Trophoblast cell (in vitro differentiated cells and primary cell): ENCODE measurements at regions not wholly inside any gene's neighbourhood (a gene's known extent, or its start where the extent isn't known, plus 50 kb on each side); places are given as distances from the start of the nearest gene placed in this dataset.

Source experiments
- DNase-seq, 2 donors: peaks; one replicate each; pipeline ENCODE4 v3.0.0-alpha.2; 2016
- H2AFZ ChIP-seq: 2 replicates; pipeline ENCODE4 v1.6.1; 2013; ENCODE audit warnings: low read length, moderate library complexity, mild to moderate bottlenecking; ENCODE audit not compliant: insufficient read depth, poor library complexity
- H2AK5ac ChIP-seq: 2 replicates; pipeline ENCODE4 v1.6.1; 2013; ENCODE audit warnings: mild to moderate bottlenecking, low read length
- H2BK120ac ChIP-seq: 2 replicates; pipeline ENCODE4 v1.6.1; 2013; ENCODE audit warnings: low read length, mild to moderate bottlenecking, moderate library complexity; ENCODE audit not compliant: insufficient read depth, poor library complexity
- H2BK12ac ChIP-seq: 2 replicates; pipeline ENCODE4 v1.6.1; 2013; ENCODE audit warnings: mild to moderate bottlenecking, low read length, moderate library complexity
- H2BK5ac ChIP-seq: 2 replicates; pipeline ENCODE4 v1.6.1; 2013; ENCODE audit warnings: low read length, low read depth, moderate library complexity, mild to moderate bottlenecking; ENCODE audit not compliant: poor library complexity
- H3K14ac ChIP-seq: 2 replicates; pipeline ENCODE4 v1.6.1; 2013; ENCODE audit warnings: mild to moderate bottlenecking, low read length
- H3K18ac ChIP-seq: 2 replicates; pipeline ENCODE4 v1.6.1; 2013; ENCODE audit warnings: mild to moderate bottlenecking, low read length
- H3K23ac ChIP-seq: 2 replicates; pipeline ENCODE4 v1.6.1; 2013; ENCODE audit warnings: low read length
- H3K27ac ChIP-seq: 2 replicates; pipeline ENCODE4 v1.5.1; 2013; ENCODE audit warnings: low read depth, mild to moderate bottlenecking, inconsistent platforms, low read length, moderate library complexity
- H3K27me3 ChIP-seq: 2 replicates; pipeline ENCODE4 v1.6.1; 2013; ENCODE audit warnings: inconsistent platforms, mild to moderate bottlenecking, low read length, moderate library complexity; ENCODE audit not compliant: insufficient read depth
- H3K36me3 ChIP-seq, 2 experiments: 1 replicate in 1 of 2; 2 replicates in 1 of 2; pipeline ENCODE4 v1.6.1; 2013; ENCODE audit warnings: low read length in 2 of 2, mild to moderate bottlenecking in 2 of 2, moderate library complexity in 1 of 2; ENCODE audit not compliant: insufficient read depth in 2 of 2, control insufficient read depth in 1 of 2
- H3K4ac ChIP-seq: 2 replicates; pipeline ENCODE4 v1.6.1; 2013; ENCODE audit warnings: low read depth, mild to moderate bottlenecking, low read length, moderate library complexity
- H3K4me1 ChIP-seq, 2 experiments: 1 replicate in 1 of 2; 2 replicates in 1 of 2; pipeline ENCODE4 v1.6.1; 2013; ENCODE audit warnings: low read length in 2 of 2, mild to moderate bottlenecking in 2 of 2, moderate library complexity in 1 of 2; ENCODE audit not compliant: insufficient read depth in 2 of 2, control insufficient read depth in 1 of 2
- H3K4me2 ChIP-seq: 2 replicates; pipeline ENCODE4 v1.6.1; 2013; ENCODE audit warnings: inconsistent platforms, mild to moderate bottlenecking, low read length, moderate library complexity
- H3K4me3 ChIP-seq: 2 replicates; pipeline ENCODE4 v1.5.1; 2013; ENCODE audit warnings: mild to moderate bottlenecking, low read depth, low read length, inconsistent platforms
- H3K79me1 ChIP-seq: one replicate; pipeline ENCODE4 v1.6.1; 2013; ENCODE audit warnings: low read length
- H3K79me2 ChIP-seq: 2 replicates; pipeline ENCODE4 v1.6.1; 2013; ENCODE audit warnings: low read length, mild to moderate bottlenecking; ENCODE audit not compliant: control insufficient read depth, insufficient read depth, poor library complexity
- H3K9ac ChIP-seq: 2 replicates; pipeline ENCODE4 v1.6.1; 2013; ENCODE audit warnings: mild to moderate bottlenecking, low read length
- H3K9me3 ChIP-seq: 2 replicates; pipeline ENCODE4 v1.6.1; 2013; ENCODE audit warnings: low read depth, mild to moderate bottlenecking, control low read depth, inconsistent platforms, low read length; ENCODE audit not compliant: insufficient read depth
- H4K12ac ChIP-seq: 2 replicates; pipeline ENCODE4 v1.6.1; 2013; ENCODE audit warnings: low read depth, mild to moderate bottlenecking, low read length, moderate library complexity
- H4K8ac ChIP-seq: 2 replicates; pipeline ENCODE4 v1.6.1; 2013; ENCODE audit warnings: low read depth, mild to moderate bottlenecking, low read length, moderate library complexity
- H4K91ac ChIP-seq: one replicate; pipeline ENCODE4 v1.6.1; 2013; ENCODE audit warnings: low read depth, mild to moderate bottlenecking, low read length, moderate library complexity
- WGBS: extraction: QIAGEN DNeasy Blood & Tissue Kit; methylation state at CpG from one replicate; pipeline ENCODE4 v1.1.7; 2013; ENCODE audit warnings: missing lambda C conversion rate; ENCODE audit not compliant: insufficient read length, insufficient coverage; ENCODE audit errors: extremely low coverage; 5-methylcytosine and 5-hydroxymethylcytosine counted together

- H3K27me3 ChIP-seq, result no peaks in the 10 kb centered on the region
- no peak overlapping the region for H3K14ac ChIP-seq
- no peak overlapping the region for H3K4me2 ChIP-seq
- H2BK5ac ChIP-seq, result no peak overlapping the region
- H3K9me3 ChIP-seq, result peaks cover 2% of the 10 kb centered on the region
- H2AFZ ChIP-seq, result no peak overlapping the region
- WGBS, result no CpG with 5 or more reads among the region's 2 CpGs
- no peak overlapping the region for H3K9ac ChIP-seq
- H3K79me1 ChIP-seq, result no peaks in the 10 kb centered on the region
- no peak overlapping the region for H3K23ac ChIP-seq
- no peaks in the 10 kb centered on the region for H3K36me3 ChIP-seq
- no peak overlapping the region for H3K4ac ChIP-seq
- no peaks in the 10 kb centered on the region for H3K4me1 ChIP-seq
- no peak overlapping the region for H4K12ac ChIP-seq
- no peak for DNase-seq
- no peak overlapping the region for H4K8ac ChIP-seq
- H3K18ac ChIP-seq, result no peak overlapping the region
- H4K91ac ChIP-seq, result no peak overlapping the region
- no peak overlapping the region for H2BK120ac ChIP-seq
- H2BK12ac ChIP-seq, result no peak overlapping the region
- no peak overlapping the region for H3K4me3 ChIP-seq
- no peak overlapping the region for H3K27ac ChIP-seq
- H2AK5ac ChIP-seq, result no peak overlapping the region
- no peaks in the 10 kb centered on the region for H3K79me2 ChIP-seq
Measured at GRCh38 chr4:156419080-156419685, 465.5 kb upstream of the CTSO start.

- Histone ChIP-seq H4K8ac (no peak overlapping the region), H2AFZ (no peak overlapping the region), H2BK12ac (no peak overlapping the region), H4K12ac (no peak overlapping the region), H2AK5ac (no peak overlapping the region), H3K27ac (no peak overlapping the region), H3K79me2 (no peaks in the 10 kb centered on the region), H3K4ac (no peak overlapping the region), H2BK120ac (no peak overlapping the region), H3K14ac (no peak overlapping the region), H3K79me1 (no peaks in the 10 kb centered on the region), H3K18ac (no peak overlapping the region), H2BK5ac (no peak overlapping the region), H3K9me3 (peaks cover 2% of the 10 kb centered on the region), H3K4me1 (no peaks in the 10 kb centered on the region), H3K4me3 (no peak overlapping the region), H3K23ac (no peak overlapping the region), H3K27me3 (no peaks in the 10 kb centered on the region), H4K91ac (no peak overlapping the region), H3K9ac (no peak overlapping the region), H3K4me2 (no peak overlapping the region), H3K36me3 (no peaks in the 10 kb centered on the region)
- DNase-seq, result no peak
Measured at GRCh38 chr4:156414406-156414805, 460.7 kb upstream of the CTSO start.

GRCh38 chr4:156413239-156414135 lies 459.8 kb upstream of the CTSO start:
- no peaks in the 10 kb centered on the region for H3K27me3 ChIP-seq
- no peak overlapping the region for H3K23ac ChIP-seq
- no peak overlapping the region for H4K8ac ChIP-seq

GRCh38 chr4:156411531-156411930 lies 457.9 kb upstream of the CTSO start:
- Histone ChIP-seq H3K9ac (no peak overlapping the region), H2BK120ac (no peak overlapping the region), H3K9me3 (peaks cover under 1% of the 10 kb centered on the region), H2AFZ (no peak overlapping the region), H3K79me2 (no peaks in the 10 kb centered on the region), H3K4ac (no peak overlapping the region), H3K23ac (no peak overlapping the region), H3K4me1 (no peaks in the 10 kb centered on the region), H3K14ac (no peak overlapping the region), H3K27ac (no peak overlapping the region), H3K4me3 (no peak overlapping the region), H4K91ac (no peak overlapping the region), H3K27me3 (no peaks in the 10 kb centered on the region), H4K12ac (no peak overlapping the region), H4K8ac (no peak overlapping the region), H3K18ac (no peak overlapping the region), H2AK5ac (no peak overlapping the region), H3K36me3 (no peaks in the 10 kb centered on the region), H3K4me2 (no peak overlapping the region), H3K79me1 (no peaks in the 10 kb centered on the region), H2BK12ac (no peak overlapping the region), H2BK5ac (no peak overlapping the region)
- no CpG with 5 or more reads among the region's 2 CpGs for WGBS
- DNase-seq, result no peak

More at GRCh38 chr4:156413239-156414135, 459.8 kb upstream of the CTSO start:
- Histone ChIP-seq H3K36me3 (no peaks in the 10 kb centered on the region), H3K9me3 (peaks cover 2% of the 10 kb centered on the region), H4K12ac (no peak overlapping the region), H3K27ac (no peak overlapping the region), H3K9ac (no peak overlapping the region), H3K14ac (no peak overlapping the region), H4K91ac (no peak overlapping the region), H3K4me3 (no peak overlapping the region), H3K79me1 (no peaks in the 10 kb centered on the region), H3K18ac (no peak overlapping the region), H3K4me2 (no peak overlapping the region), H2BK5ac (no peak overlapping the region), H2AFZ (no peak overlapping the region), H3K79me2 (no peaks in the 10 kb centered on the region), H3K4me1 (no peaks in the 10 kb centered on the region), H2AK5ac (no peak overlapping the region), H2BK12ac (no peak overlapping the region), H2BK120ac (no peak overlapping the region), H3K4ac (no peak overlapping the region)
- DNase-seq, result no peak
- WGBS, result no CpG with 5 or more reads among the region's 3 CpGs
